ENCODE measurements at regions not wholly inside any gene's neighbourhood (a gene's known extent, or its start where the extent isn't known, plus 50 kb on each side); places are given as distances from the start of the nearest gene placed in this dataset.
"Not testable (repeated sequence)": the region's sequence is repeated elsewhere in the genome, so short reads cannot be mapped to it uniquely, and the experiment has no call there.

DNA sequence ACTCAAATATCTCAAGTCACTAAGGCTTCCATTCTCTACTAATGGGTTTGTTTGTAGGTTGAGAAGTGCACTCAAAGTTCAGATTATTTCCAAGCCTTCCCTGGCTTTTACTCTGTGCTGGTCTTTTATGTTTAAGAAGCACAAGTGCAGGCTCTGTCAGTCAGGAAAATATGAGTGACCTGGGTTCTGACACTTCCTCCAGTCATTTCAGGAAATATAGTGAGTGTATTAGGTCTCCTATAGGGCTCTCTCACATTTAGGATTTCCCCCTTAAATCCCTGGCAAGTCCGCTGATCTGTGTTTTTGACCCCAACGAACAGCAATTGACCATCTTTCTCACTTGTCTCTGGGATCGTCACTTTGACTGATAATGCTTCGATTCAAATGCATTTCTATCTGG, 210.2 kb downstream of the ARPP21 start:
- DNase-seq (ENCODE audit: low read depth in 2 of 2), result no peak

DNA sequence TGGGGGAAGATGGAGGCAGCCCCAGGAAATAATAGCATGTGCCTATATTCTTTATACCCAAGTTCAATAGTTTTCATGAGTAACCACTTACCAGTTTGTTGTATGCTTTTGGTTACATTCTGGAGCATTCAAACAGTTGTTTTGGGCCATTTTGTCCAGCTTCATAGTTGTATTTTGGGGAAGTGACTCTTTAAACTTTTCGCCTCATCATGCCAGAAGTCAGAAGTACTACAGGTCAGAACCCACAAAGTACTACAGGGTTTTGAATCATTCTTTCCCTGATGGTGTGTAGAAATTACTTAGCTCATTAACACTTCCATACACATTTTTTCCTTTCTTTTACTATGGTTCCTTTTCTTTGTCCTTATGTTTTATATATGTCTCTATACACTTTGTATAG, 210.6 kb downstream of the ARPP21 start:
- DNase-seq (ENCODE audit: low read depth in 2 of 2), result no peak

- no peak for DNase-seq (ENCODE audit: low read depth in 2 of 2)
Observed at GRCh38 chr3:35857004-35857403, 217.7 kb downstream of the ARPP21 start.

GRCh38 chr3:35862057-35862456, 222.7 kb downstream of the ARPP21 start:
- DNase-seq (ENCODE audit: low read depth in 2 of 2), result no peak

GRCh38 chr3:35864871-35865270, 225.5 kb downstream of the ARPP21 start:
- DNase-seq (ENCODE audit: low read depth in 2 of 2), result no peak

DNA sequence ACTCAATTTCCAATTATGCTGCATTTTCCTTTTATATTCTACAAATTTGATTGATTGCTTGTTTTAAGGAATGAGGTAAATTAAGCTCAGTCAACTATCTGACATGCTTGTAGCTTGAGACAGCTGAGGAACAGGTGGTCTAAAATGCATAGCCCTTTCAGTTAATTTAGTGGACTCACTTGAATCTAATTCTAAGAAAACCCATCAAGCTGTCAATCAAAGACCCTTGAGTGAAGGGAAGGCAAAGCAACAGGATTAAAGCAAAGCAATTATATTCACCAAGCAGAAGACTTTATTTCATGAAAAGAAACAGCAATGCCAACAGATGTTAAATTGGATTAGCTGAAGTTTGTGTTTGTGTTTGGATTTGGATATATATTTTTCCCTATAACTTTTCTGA, 228.5 kb downstream of the ARPP21 start:
- DNase-seq (ENCODE audit: low read depth in 2 of 2), result no peak

DNA sequence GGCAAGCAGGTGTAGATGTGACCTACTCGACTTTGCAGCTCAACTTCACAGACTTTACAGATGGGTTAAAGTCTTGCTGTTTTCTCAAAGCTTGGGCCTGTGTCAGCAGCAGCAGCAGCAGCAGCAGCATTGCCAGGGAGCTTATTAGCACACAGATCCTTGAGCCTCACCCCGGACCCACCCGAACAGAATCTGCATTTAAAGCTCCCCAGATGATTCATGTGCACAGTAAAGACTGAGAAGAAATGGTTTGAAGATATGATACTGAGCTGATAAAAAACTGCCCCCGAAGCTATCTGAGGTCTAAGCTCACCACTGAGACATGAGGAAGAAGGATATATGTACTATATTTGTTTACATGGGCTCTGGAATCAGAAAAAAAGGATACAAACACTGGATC, 231.7 kb downstream of the ARPP21 start:
- no peak for DNase-seq (ENCODE audit: low read depth in 2 of 2)

- DNase-seq (ENCODE audit: low read depth in 2 of 2), result no peak
Observed at GRCh38 chr3:35883929-35884328, 244.6 kb downstream of the ARPP21 start.

- no peak for DNase-seq (ENCODE audit: low read depth in 2 of 2)
Observed at GRCh38 chr3:35894735-35895134, 255.4 kb downstream of the ARPP21 start.

DNA sequence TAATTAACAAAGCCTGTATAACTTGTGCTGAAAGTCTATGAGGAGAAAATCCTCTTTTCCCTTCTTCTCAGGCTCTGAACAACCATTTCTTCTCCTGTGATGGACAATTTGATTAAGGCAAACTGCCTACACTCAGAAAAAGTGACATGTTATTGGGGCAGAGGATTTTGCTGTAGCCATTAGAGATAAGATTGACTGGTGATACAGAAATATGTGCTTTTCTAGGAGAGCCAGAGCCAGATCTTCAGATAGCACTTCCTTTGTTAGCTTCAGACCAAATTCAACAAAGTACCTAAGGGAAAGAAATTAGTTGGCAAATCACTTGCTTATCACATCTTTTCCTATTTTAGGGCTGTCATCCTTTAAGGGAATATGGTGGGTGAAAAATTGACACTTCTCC, 259.9 kb downstream of the ARPP21 start:
- no peak for DNase-seq (ENCODE audit: low read depth in 2 of 2)

DNA sequence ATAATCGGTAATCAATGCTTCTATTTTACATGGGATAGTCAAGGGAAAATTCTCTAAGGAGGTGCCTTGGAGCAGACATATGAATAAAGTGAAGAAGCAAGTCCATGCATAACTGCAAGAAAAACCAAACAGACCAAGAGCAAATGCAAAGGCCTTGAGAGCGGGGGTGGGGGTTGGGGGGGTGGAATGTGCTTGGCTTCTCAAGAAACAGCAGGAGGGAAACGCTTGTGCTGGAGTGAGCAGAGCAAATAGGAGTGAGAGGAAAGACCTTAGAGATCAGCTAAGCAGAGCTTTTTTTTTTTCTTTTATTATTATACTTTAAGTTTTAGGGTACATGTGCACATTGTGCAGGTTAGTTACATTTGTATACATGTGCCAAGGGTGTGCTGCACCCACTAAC, 260.8 kb downstream of the ARPP21 start:
- no peak for DNase-seq (ENCODE audit: low read depth in 2 of 2)

- DNase-seq (ENCODE audit: low read depth in 2 of 2), result peak in 1 of 2 donors; percentile 3
Observed at GRCh38 chr3:35908366-35909232, 269.3 kb downstream of the ARPP21 start.

GRCh38 chr3:35919160-35919559, 279.8 kb downstream of the ARPP21 start:
- DNase-seq (ENCODE audit: low read depth in 2 of 2), result no peak

DNA sequence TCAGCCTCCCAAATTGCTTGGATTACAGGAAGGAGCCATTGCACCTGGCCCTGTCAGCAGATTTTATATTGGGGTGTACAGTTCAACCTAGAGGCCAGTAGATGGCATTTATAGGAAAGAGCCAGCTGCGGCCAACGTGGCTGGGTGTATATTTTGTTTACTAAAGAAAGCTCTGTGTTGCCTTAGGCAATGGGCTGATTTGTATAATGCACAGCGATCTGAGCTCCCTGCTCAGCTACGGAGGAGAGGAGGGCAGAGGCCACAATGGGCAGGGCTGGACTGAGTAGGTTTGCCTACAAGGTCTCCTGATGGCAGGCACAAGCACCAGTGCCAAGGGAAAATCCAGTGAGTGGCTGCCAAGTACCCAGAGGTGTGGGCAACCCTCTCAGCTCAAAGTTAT, 282.4 kb downstream of the ARPP21 start:
- DNase-seq (ENCODE audit: low read depth in 2 of 2), result no peak

GRCh38 chr3:35924070-35924469, 284.7 kb downstream of the ARPP21 start:
- not testable (repeated sequence) for DNase-seq (ENCODE audit: low read depth in 2 of 2)

DNA sequence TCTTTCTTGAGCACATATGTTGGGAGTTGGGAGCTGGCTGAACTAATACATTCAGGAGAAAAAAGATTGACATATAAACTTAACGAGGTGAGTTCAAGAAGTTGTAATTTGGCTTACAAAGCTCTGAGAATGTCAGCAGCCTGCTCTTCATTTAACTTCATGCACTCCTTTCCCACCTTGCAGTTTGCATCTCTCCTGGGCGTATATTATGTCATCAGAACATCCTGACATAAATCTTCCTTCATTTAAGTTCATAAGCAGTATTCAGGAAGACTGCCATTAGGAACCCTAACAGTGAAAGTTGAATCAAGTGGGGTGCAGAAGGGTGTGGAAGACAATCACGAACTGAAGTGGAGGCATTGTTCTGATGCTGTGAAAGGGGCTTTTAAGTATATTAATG, 288.1 kb downstream of the ARPP21 start:
- no peak for DNase-seq (ENCODE audit: low read depth in 2 of 2)

- no peak for DNase-seq (ENCODE audit: low read depth in 2 of 2)
Observed at GRCh38 chr3:35929158-35929557, 289.8 kb downstream of the ARPP21 start.

DNA sequence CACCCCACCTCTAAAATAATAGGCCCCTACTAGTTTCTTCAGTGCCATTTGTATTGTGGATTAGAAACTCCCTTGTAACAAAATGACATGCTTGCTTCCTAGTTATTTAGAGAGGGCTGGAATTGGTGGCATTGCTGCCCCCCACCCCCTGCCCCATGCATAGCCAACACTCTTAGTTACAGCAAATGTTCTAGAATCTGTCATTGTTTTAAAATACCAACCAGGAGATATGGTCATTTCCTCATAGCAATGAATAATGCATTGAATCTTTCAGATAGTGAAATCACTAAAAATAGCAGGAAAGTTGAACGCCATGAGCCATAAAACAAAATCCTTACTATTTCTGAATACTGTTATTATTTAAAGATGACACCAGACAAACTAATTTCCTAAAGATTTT, 292.5 kb downstream of the ARPP21 start:
- DNase-seq (ENCODE audit: low read depth in 2 of 2), result no peak

DNA sequence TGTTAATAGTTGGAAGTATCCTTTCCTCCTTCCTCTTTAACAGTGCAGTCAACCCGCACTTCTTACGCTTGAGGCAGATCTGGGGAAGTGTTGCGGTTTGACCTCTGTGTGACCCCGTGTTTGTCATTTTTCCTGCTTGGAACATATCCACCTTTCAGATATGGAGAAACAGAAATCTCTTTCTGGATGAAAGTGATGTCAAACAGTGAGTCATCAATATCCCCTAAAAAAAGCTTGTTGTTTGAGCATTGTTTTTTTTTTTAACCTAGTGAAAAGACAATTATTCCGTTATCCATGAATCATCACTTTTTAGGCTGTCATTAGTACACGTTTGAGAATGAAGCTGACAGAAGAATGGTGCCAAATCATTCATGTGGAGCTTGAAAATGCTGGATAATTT, 293.7 kb downstream of the ARPP21 start:
- DNase-seq (ENCODE audit: low read depth in 2 of 2), result no peak

DNA sequence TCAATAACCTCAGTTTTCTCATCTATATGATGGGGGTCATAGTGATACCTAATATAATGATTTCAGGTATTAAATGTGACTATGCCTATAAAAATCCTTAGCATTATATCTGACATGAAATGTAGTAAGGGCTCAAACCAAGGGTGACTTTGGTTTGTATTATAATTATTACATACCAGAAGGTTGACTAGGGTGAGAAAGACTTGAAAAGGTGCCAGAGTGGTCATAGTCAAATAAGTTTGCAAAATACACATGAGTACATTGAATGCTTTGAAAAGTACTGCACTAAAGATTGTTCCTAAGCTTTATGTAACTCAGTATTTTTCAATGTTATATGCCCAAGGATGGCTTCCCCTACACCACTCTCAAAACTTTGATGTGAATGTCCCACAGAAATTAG, 297.2 kb downstream of the ARPP21 start:
- no peak for DNase-seq (ENCODE audit: low read depth in 2 of 2)

GRCh38 chr3:35944926-35945710, 305.8 kb downstream of the ARPP21 start:
- DNase-seq (ENCODE audit: low read depth in 2 of 2), result no peak

- DNase-seq (ENCODE audit: low read depth in 2 of 2), result no peak
Observed at GRCh38 chr3:35946121-35946853, 307.0 kb downstream of the ARPP21 start.
